Mesothelial cell of epicardium (in vitro differentiated cells): ENCODE measurements at regions not wholly inside any gene's neighbourhood (a gene's known extent, or its start where the extent isn't known, plus 50 kb on each side); places are given as distances from the start of the nearest gene placed in this dataset.

ENCODE experiments used
- DNase-seq, 2 experiments: peaks; one replicate each; pipeline ENCODE4 v3.0.0; 2021; ENCODE audit warnings: low spot score in 2 of 2; ENCODE audit not compliant: unreplicated experiment in 2 of 2
- H3K27ac Mint-ChIP-seq: 2 replicates; pipeline ENCODE4 v1.8.0; 2021; ENCODE audit warnings: mixed read lengths
- H3K27me3 Mint-ChIP-seq: 2 replicates; pipeline ENCODE4 v1.8.0; 2021; ENCODE audit warnings: low read depth, mixed read lengths
- H3K36me3 Mint-ChIP-seq: 2 replicates; pipeline ENCODE4 v1.8.0; 2021; ENCODE audit warnings: mixed read lengths
- H3K4me1 Mint-ChIP-seq: 2 replicates; pipeline ENCODE4 v1.8.0; 2021; ENCODE audit warnings: mixed read lengths
- H3K4me3 Mint-ChIP-seq: 2 replicates; pipeline ENCODE4 v1.8.0; 2021; ENCODE audit warnings: mild to moderate bottlenecking, moderate library complexity, mixed read lengths
- H3K9me3 Mint-ChIP-seq: 2 replicates; pipeline ENCODE4 v1.8.0; 2021; ENCODE audit warnings: mixed read lengths
- TF ChIP-seq, protein P1 (sequence below): fragments of 200-600 bp; sonication (generic); IDR thresholded peaks from one replicate; pipeline ENCODE4 v1.5.0; 2021; ENCODE audit warnings: antibody characterized with exemption; ENCODE audit not compliant: unreplicated experiment

DNA sequence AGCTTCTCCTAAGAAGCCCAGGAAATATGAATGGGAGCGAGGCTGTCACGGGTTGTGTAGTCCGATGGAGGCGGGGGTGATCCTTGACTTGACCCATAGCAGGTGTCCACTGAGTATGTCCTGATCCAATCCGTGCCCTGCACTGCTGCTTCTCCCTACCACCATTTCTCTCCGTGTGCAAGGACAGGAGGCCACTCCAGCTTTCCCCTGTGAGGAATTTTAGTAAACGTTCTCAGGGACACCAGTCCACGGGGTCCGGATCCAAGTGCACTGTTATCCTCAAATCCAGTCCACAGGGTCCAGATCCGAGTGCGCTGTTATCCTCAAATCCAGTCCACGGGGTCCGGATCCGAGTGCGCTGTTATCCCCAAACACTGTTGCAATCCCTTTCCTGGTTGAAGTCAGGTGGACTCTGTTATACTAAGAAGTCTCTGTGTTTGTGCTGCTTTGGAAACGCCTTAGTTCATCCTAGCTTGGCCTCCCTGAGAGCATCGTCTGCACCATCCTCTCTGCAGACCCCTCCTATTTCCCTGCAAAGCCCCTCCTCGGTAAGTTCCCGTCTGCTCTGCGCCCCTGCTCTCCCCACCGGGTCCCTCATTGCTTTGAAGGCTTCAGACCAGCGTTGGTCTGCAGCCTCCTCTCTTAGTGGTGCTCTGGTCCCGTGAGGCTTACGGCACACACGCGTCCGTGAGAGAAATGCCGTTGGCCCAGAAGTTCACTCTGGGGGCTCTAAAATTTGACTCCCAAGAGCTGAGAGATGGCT lies 303.5 kb downstream of the TEX29 start:
- H3K9me3 Mint-ChIP-seq = no peaks in the 10 kb centered on the region
- DNase-seq = no peak
- no peaks in the 10 kb centered on the region for H3K36me3 Mint-ChIP-seq
- no peaks in the 10 kb centered on the region for H3K4me1 Mint-ChIP-seq
- peaks cover 28% of the 10 kb centered on the region for H3K27me3 Mint-ChIP-seq
- TF ChIP-seq, protein P1, sequence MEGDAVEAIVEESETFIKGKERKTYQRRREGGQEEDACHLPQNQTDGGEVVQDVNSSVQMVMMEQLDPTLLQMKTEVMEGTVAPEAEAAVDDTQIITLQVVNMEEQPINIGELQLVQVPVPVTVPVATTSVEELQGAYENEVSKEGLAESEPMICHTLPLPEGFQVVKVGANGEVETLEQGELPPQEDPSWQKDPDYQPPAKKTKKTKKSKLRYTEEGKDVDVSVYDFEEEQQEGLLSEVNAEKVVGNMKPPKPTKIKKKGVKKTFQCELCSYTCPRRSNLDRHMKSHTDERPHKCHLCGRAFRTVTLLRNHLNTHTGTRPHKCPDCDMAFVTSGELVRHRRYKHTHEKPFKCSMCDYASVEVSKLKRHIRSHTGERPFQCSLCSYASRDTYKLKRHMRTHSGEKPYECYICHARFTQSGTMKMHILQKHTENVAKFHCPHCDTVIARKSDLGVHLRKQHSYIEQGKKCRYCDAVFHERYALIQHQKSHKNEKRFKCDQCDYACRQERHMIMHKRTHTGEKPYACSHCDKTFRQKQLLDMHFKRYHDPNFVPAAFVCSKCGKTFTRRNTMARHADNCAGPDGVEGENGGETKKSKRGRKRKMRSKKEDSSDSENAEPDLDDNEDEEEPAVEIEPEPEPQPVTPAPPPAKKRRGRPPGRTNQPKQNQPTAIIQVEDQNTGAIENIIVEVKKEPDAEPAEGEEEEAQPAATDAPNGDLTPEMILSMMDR = no peak
- no peak overlapping the region for H3K27ac Mint-ChIP-seq
- H3K4me3 Mint-ChIP-seq = no peak overlapping the region

DNA sequence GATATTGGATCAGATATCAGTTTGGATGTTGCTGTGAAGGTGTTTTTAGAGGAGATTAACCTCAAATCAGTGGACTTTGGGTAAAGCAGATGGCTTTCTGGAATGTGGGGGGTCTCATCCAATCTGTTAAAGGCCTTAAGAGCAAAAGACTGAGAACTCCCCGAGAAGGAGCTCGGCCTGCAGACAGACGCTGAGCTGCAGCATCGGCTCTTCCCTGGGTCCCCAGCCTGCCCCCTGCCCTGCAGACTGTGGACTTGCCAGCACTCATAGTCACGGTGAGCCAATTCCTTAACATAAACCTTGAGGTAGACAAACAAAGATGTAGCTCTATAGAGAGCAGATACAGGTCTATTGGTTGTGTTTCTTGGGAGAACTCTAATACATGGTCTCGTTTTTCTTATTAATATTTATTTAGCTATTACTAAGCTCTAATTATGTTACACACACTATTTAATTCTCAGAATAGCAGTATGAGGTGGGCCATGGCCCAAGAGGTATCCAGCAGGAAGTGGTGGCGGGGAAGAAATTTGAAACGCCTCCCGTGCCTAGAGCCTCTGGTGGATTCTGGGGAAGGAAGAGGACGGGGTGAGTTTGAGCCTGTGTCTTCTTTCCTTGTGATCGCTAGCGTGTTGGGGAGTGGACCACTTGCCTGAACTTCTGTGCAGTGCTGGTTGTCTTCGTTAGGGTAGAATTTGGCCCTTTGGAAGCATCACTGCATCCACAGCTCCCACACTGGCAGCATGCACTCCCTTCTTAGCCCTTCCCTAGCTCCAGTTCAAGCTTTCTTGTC lies 305.3 kb downstream of the TEX29 start:
- Mint-ChIP-seq H3K27ac (no peak overlapping the region), H3K9me3 (no peaks in the 10 kb centered on the region), H3K27me3 (peaks cover 37% of the 10 kb centered on the region), H3K4me3 (no peak overlapping the region), H3K4me1 (no peaks in the 10 kb centered on the region), H3K36me3 (no peaks in the 10 kb centered on the region)
- no peak for DNase-seq
- TF ChIP-seq, protein P1 = no peak

DNA sequence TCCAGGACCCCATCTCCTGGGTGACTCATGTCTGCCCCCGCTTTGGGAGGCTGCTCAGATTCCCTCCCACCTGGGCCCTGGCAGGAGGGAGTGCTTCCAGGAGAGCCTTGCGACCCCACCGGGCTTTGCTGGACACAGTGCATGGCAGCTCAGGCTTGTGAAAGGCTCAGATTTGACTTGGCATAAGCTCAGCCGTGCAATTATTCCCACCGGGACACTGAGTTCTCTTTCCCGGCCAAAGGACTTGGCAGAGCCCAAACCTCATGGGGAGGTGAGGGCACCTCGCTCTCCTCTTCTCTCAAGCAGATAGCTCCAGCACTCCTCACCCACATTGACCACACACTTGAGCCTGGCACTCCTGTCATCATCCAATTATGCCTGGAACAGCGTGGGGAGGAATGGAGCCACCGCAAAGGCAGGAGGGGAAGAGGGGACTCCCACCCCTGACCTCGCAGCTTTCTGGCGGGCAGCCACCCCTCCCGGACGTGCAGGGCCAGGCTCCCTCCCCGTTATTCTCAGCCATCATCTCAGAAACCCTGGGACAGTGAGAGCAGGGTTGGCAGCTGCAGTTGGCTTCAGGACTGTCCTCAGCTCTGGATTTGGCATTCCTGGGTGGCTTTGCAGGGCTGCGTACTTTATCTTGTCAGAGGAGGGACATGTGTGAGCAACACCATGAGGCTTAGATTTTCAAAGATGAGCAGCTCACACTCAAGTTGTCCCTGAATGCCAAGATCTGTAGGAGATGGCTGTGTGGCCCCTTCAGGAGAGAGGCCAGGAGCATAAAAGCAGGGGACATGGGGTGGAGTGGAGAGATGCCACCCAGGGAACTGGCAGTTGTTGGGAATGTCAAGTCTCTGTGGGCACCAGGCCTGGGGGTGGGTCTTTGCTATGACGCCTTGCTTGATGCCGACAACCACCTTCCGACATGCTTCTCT lies 306.2 kb downstream of the TEX29 start:
- no peaks in the 10 kb centered on the region for H3K9me3 Mint-ChIP-seq
- no peak for DNase-seq
- H3K36me3 Mint-ChIP-seq = no peaks in the 10 kb centered on the region
- no peak overlapping the region for H3K27ac Mint-ChIP-seq
- TF ChIP-seq, protein P1 = no peak
- H3K4me1 Mint-ChIP-seq = no peaks in the 10 kb centered on the region
- H3K4me3 Mint-ChIP-seq = no peak overlapping the region
- peaks cover 37% of the 10 kb centered on the region for H3K27me3 Mint-ChIP-seq

DNA sequence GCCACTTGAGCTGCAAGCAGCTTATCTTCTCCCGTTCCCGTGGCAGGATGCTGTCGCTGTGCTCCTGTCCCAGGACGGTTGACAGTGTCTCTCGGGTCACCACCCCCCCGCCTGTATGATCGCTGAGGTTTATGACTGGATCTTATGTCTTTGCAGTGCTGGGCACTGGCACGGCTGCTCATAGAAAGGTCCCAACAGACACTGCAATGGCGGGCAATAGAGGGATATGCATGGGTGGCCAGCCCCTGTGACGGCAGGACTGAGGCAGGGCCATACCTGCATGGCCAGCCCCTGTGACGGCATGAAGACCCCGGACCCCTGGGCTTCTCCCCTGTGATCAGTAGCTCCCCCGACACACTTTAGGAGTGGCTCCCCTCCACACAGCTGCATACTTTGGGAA lies 307.2 kb downstream of the TEX29 start:
- Mint-ChIP-seq H3K27me3 (peaks cover 42% of the 10 kb centered on the region), H3K36me3 (no peaks in the 10 kb centered on the region)

DNA sequence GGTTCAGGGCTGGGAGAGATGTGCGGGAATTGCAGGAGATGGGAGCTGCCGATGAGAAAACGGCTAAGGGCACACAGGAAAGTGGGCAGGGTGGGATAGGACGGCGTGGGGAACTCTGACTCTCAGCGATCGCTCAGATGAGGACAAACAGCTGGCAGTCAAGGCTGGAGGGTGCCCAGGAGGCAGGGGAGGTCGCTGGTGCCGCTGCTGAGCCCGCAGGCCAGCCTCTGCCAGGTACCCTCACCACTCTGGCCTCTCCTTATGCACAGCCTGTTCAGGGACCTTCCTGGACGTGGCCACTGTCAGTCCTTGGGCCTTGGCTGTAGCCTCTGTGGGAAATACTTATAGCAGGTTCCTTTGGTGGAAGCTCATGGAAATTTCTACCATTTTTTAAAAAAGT lies 308.6 kb downstream of the TEX29 start:
- DNase-seq = no peak
- no peaks in the 10 kb centered on the region for H3K36me3 Mint-ChIP-seq
- no peak overlapping the region for H3K4me3 Mint-ChIP-seq
- peaks cover 54% of the 10 kb centered on the region for H3K27me3 Mint-ChIP-seq
- no peak overlapping the region for H3K27ac Mint-ChIP-seq
- TF ChIP-seq, protein P1 = no peak
- peaks cover 1% of the 10 kb centered on the region for H3K4me1 Mint-ChIP-seq
- no peaks in the 10 kb centered on the region for H3K9me3 Mint-ChIP-seq

More for the DNA sequence above, 307.2 kb downstream of the TEX29 start:
- Mint-ChIP-seq H3K4me3 (no peak overlapping the region), H3K27ac (no peak overlapping the region), H3K4me1 (no peaks in the 10 kb centered on the region), H3K9me3 (no peaks in the 10 kb centered on the region)
- no peak for DNase-seq
- TF ChIP-seq, protein P1 = no peak
